Vagina (tissue), 2 donors: ENCODE measurements at regions not wholly inside any gene's neighbourhood (a gene's known extent, or its start where the extent isn't known, plus 50 kb on each side); places are given as distances from the start of the nearest gene placed in this dataset.

Experiments used
- DNase-seq, 2 donors: peaks; one replicate each; pipeline ENCODE4 v3.0.0-alpha.2; 2017; ENCODE audit errors: extremely low spot score in 2 of 2
- H3K27ac ChIP-seq: fragments of 200-600 bp; sonication (generic); one replicate; pipeline ENCODE4 v1.5.1; 2019
- H3K27me3 ChIP-seq: fragments of 200-600 bp; sonication (generic); one replicate; pipeline ENCODE4 v1.5.1; 2019
- H3K36me3 ChIP-seq, 2 donors: fragments of 200-600 bp; sonication (generic); one replicate each; pipeline ENCODE4 v1.5.1; 2017 to 2019
- H3K4me1 ChIP-seq: fragments of 200-600 bp; sonication (generic); one replicate; pipeline ENCODE4 v1.5.1; 2019
- H3K4me3 ChIP-seq, 2 donors: fragments of 200-600 bp; sonication (generic); 1 replicate in 1 of 2; 2 replicates in 1 of 2; pipeline ENCODE4 v1.5.1; 2016 to 2019
- H3K9me3 ChIP-seq: fragments of 200-600 bp; sonication (generic); one replicate; pipeline ENCODE4 v1.5.1; 2019
- CTCF ChIP-seq, 3 experiments: fragments of 450-650 bp in 2 of 3; fragments of 200-600 bp in 1 of 3; sonication (generic) in 1 of 3; IDR thresholded peaks; one replicate each; pipeline ENCODE4 v1.5.1; 2017 to 2019; ENCODE audit warnings: antibody characterized with exemption in 3 of 3, mild to moderate bottlenecking in 2 of 3, moderate library complexity in 2 of 3
- POLR2A ChIP-seq, 2 donors: fragments of 450-650 bp; IDR thresholded peaks; one replicate each; pipeline ENCODE4 v1.6.1; 2017; ENCODE audit warnings: antibody characterized with exemption in 2 of 2, mild to moderate bottlenecking in 2 of 2, moderate library complexity in 2 of 2
- POLR2AphosphoS5 ChIP-seq, 2 donors: sonication (generic); formaldehyde crosslinking; IDR thresholded peaks; one replicate each; pipeline ENCODE4 v1.9.0; 2017; ENCODE audit warnings: antibody characterized with exemption in 2 of 2, mild to moderate bottlenecking in 2 of 2, low read depth in 1 of 2; ENCODE audit not compliant: insufficient read depth in 1 of 2
- intact Hi-C: fragments of 100-400 bp; cut with DNase I; formaldehyde crosslinking; loops from one replicate; pipeline ENCODE4 v1.15.1; 2023

DNA sequence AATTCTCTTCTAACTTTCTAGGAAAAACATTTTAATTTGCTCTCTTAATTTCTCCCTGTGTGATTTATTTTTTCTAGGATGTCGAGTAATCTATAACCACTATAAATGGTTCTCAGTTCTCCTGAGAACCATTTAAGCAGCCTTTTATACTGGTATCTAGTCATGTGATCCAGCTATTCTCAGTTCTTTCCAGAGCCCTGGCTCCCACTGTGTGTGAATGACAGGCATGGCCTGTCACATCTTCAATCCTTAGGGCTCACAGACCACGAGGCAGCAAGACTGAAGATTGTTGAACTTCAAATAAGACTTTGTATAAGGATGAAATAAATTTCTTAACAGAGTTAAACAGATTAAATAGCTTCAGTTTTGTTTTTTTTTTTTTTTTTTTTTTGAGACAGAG, 219.4 kb downstream of the HNMT start:
- no peaks in the 10 kb centered on the region for H3K9me3 ChIP-seq
- no peak overlapping the region for H3K4me3 ChIP-seq
- TF ChIP-seq POLR2A (IDR thresholded peaks at IDR 0.05) (no peak), CTCF (IDR thresholded peaks at IDR 0.05) (no peak), POLR2AphosphoS5 (IDR thresholded peaks at IDR 0.05; ENCODE audit: insufficient read depth in 1 of 2, low read depth in 1 of 2) (no peak)
- DNase-seq, result no peak
- H3K27ac ChIP-seq, result no peak overlapping the region
- H3K4me1 ChIP-seq, result peaks cover 6% of the 10 kb centered on the region
- intact Hi-C loops, result no loop called here
- no peaks in the 10 kb centered on the region for H3K36me3 ChIP-seq
- no peaks in the 10 kb centered on the region for H3K27me3 ChIP-seq

DNA sequence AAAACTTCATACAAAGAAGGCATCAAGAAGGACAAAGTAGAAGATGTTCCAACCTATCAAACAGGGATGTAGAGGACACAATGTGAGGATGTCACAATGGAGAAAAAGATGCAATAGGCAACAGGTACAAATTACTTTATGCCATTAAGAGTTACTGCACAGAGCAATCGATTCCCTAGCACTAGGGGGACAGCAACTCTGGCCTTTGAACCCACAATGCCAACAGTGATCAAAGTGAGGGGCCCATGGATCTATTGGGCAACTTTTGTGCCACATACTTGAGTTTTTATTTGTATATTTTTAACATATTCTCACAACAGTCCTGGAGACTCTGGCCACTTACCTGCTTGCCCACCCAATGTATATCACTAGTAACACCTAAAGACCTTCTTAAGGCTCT, 220.2 kb downstream of the HNMT start:
- H3K27me3 ChIP-seq, result no peaks in the 10 kb centered on the region
- no peak overlapping the region for H3K27ac ChIP-seq
- peaks cover 6% of the 10 kb centered on the region for H3K4me1 ChIP-seq
- no peaks in the 10 kb centered on the region for H3K9me3 ChIP-seq
- H3K4me3 ChIP-seq, result no peak overlapping the region
- TF ChIP-seq POLR2AphosphoS5 (IDR thresholded peaks at IDR 0.05; ENCODE audit: insufficient read depth in 1 of 2, low read depth in 1 of 2), result no peak
- TF ChIP-seq POLR2A (IDR thresholded peaks at IDR 0.05), result no peak
- no peak for TF ChIP-seq CTCF (IDR thresholded peaks at IDR 0.05)
- no peaks in the 10 kb centered on the region for H3K36me3 ChIP-seq
- intact Hi-C loops, result no loop called here
- no peak for DNase-seq

- Histone ChIP-seq H3K27me3 (no peaks in the 10 kb centered on the region), H3K36me3 (no peaks in the 10 kb centered on the region), H3K27ac (no peak overlapping the region), H3K4me3 (no peak overlapping the region), H3K9me3 (no peaks in the 10 kb centered on the region), H3K4me1 (peaks cover 6% of the 10 kb centered on the region)
- no peak for DNase-seq
- intact Hi-C loops, result no loop called here
- TF ChIP-seq CTCF (IDR thresholded peaks at IDR 0.05) (no peak), POLR2A (IDR thresholded peaks at IDR 0.05) (no peak), POLR2AphosphoS5 (IDR thresholded peaks at IDR 0.05; ENCODE audit: insufficient read depth in 1 of 2, low read depth in 1 of 2) (no peak)
These were observed 221.6 kb downstream of the HNMT start for GRCh38 chr2:138185827-138186226.

- no peak for TF ChIP-seq POLR2AphosphoS5 (IDR thresholded peaks at IDR 0.05; ENCODE audit: insufficient read depth in 1 of 2, low read depth in 1 of 2)
- TF ChIP-seq CTCF (IDR thresholded peaks at IDR 0.05), result no peak
- TF ChIP-seq POLR2A (IDR thresholded peaks at IDR 0.05), result no peak
- intact Hi-C loops, result no loop called here
- DNase-seq, result no peak
These were observed 222.9 kb downstream of the HNMT start for GRCh38 chr2:138187221-138187620.

GRCh38 chr2:138190999-138191398, 226.7 kb downstream of the HNMT start:
- intact Hi-C loops, result no loop called here
- H3K4me1 ChIP-seq, result no peaks in the 10 kb centered on the region
- no peak overlapping the region for H3K27ac ChIP-seq
- TF ChIP-seq CTCF (IDR thresholded peaks at IDR 0.05) (no peak), POLR2AphosphoS5 (IDR thresholded peaks at IDR 0.05; ENCODE audit: insufficient read depth in 1 of 2, low read depth in 1 of 2) (no peak), POLR2A (IDR thresholded peaks at IDR 0.05) (no peak)
- DNase-seq, result no peak
- no peak overlapping the region for H3K4me3 ChIP-seq
- H3K36me3 ChIP-seq, result no peaks in the 10 kb centered on the region
- no peaks in the 10 kb centered on the region for H3K27me3 ChIP-seq
- no peaks in the 10 kb centered on the region for H3K9me3 ChIP-seq

More at GRCh38 chr2:138187221-138187620, 222.9 kb downstream of the HNMT start:
- no peak overlapping the region for H3K4me3 ChIP-seq
- H3K4me1 ChIP-seq, result peaks cover 6% of the 10 kb centered on the region
- H3K36me3 ChIP-seq, result no peaks in the 10 kb centered on the region
- H3K27me3 ChIP-seq, result no peaks in the 10 kb centered on the region
- no peaks in the 10 kb centered on the region for H3K9me3 ChIP-seq
- no peak overlapping the region for H3K27ac ChIP-seq
